H4 (cell line): ENCODE measurements at regions not wholly inside any gene's neighbourhood (a gene's known extent, or its start where the extent isn't known, plus 50 kb on each side); places are given as distances from the start of the nearest gene placed in this dataset.
"Not testable (repeated sequence)": the region's sequence is repeated elsewhere in the genome, so short reads cannot be mapped to it uniquely, and the experiment has no call there.

ENCODE experiments used
- DNase-seq: peaks from one replicate; pipeline ENCODE4 v3.0.0-alpha.2; 2015; ENCODE audit warnings: low spot score

GRCh38 chr12:79991586-79991985, 56.7 kb upstream of the PPP1R12A start:
- no peak for DNase-seq

GRCh38 chr12:79990509-79991338, 55.8 kb upstream of the PPP1R12A start:
- not testable (repeated sequence) for DNase-seq

GRCh38 chr12:79988368-79988767, 53.5 kb upstream of the PPP1R12A start:
- no peak for DNase-seq

- DNase-seq: no peak
These were observed 52.8 kb upstream of the PPP1R12A start for GRCh38 chr12:79987731-79988130.
